DND-41 (cell line): ENCODE measurements at regions not wholly inside any gene's neighbourhood (a gene's known extent, or its start where the extent isn't known, plus 50 kb on each side); places are given as distances from the start of the nearest gene placed in this dataset.

Experiments
- ATAC-seq: fragments of 200-7000 bp; cut with Tn5 transposase; 3 replicates; pipeline ENCODE4 v1.9.1; 2021; ENCODE audit warnings: low read depth; ENCODE audit not compliant: insufficient read depth
- DNase-seq: peaks from one replicate; pipeline ENCODE4 v3.0.0-alpha.2; 2020
- H2AFZ ChIP-seq: 2 replicates; pipeline ENCODE4 v1.6.0; 2012; ENCODE audit warnings: low read depth, low read length
- H3K27ac ChIP-seq: 2 replicates; pipeline ENCODE4 v1.5.1; 2012; ENCODE audit warnings: low read length, inconsistent platforms
- H3K27me3 ChIP-seq: fragments of 200-600 bp; sonication (generic); 2 replicates; pipeline ENCODE4 v1.6.0; 2012; ENCODE audit warnings: low read length, mild to moderate bottlenecking, inconsistent platforms; ENCODE audit not compliant: insufficient read depth, poor library complexity
- H3K36me3 ChIP-seq: 2 replicates; pipeline ENCODE4 v1.5.1; 2012; ENCODE audit warnings: low read length, inconsistent platforms; ENCODE audit not compliant: insufficient read depth
- H3K4me1 ChIP-seq: 2 replicates; pipeline ENCODE4 v1.5.1; 2012; ENCODE audit warnings: mild to moderate bottlenecking, low read length; ENCODE audit not compliant: insufficient read depth
- H3K4me2 ChIP-seq: 2 replicates; pipeline ENCODE4 v1.6.0; 2012; ENCODE audit warnings: mild to moderate bottlenecking, moderate library complexity, low read length, inconsistent platforms; ENCODE audit not compliant: insufficient read depth
- H3K4me3 ChIP-seq, 2 experiments: fragments of 200-600 bp in 1 of 2; shearing (Covaris generic) in 1 of 2; 2 replicates each; pipeline ENCODE4 v1.5.1; 2012 to 2016; ENCODE audit warnings: inconsistent platforms in 2 of 2, low read length in 2 of 2, mild to moderate bottlenecking in 2 of 2, low read depth in 1 of 2, moderate library complexity in 1 of 2
- H3K79me2 ChIP-seq: 2 replicates; pipeline ENCODE4 v1.6.0; 2012; ENCODE audit warnings: low read length, inconsistent platforms; ENCODE audit not compliant: insufficient read depth
- H3K9ac ChIP-seq: 2 replicates; pipeline ENCODE4 v1.6.0; 2012; ENCODE audit warnings: low read depth, mild to moderate bottlenecking, inconsistent platforms, low read length, moderate library complexity
- H3K9me3 ChIP-seq: 2 replicates; pipeline ENCODE4 v1.5.1; 2012; ENCODE audit warnings: low read length, moderate library complexity, mild to moderate bottlenecking, inconsistent platforms; ENCODE audit not compliant: insufficient read depth, severe bottlenecking
- H4K20me1 ChIP-seq: 2 replicates; pipeline ENCODE4 v1.6.0; 2012; ENCODE audit warnings: low read length; ENCODE audit not compliant: insufficient read depth
- EZH2 ChIP-seq: IDR thresholded peaks from 3 replicates; pipeline ENCODE4 v1.6.1; 2012; ENCODE audit warnings: borderline replicate concordance, low read depth, mild to moderate bottlenecking, moderate library complexity, low read length, inconsistent platforms; ENCODE audit not compliant: severe bottlenecking
- TF ChIP-seq, protein P1 (sequence below): IDR thresholded peaks from 2 replicates; pipeline ENCODE4 v1.5.1; 2012; ENCODE audit warnings: borderline replicate concordance, low read length, moderate library complexity, mild to moderate bottlenecking; ENCODE audit not compliant: poor library complexity, severe bottlenecking; ENCODE audit errors: extremely low read depth

GRCh38 chr19:30629086-30629485, 256.9 kb downstream of the ZNF536 start:
- ATAC-seq (no peak), DNase-seq (no peak)
- H3K9me3 ChIP-seq, result peaks cover 5% of the 10 kb centered on the region
- no peaks in the 10 kb centered on the region for H4K20me1 ChIP-seq
- no peak overlapping the region for H3K27ac ChIP-seq
- H3K79me2 ChIP-seq, result no peaks in the 10 kb centered on the region
- no peak for TF ChIP-seq EZH2
- TF ChIP-seq, protein P1, sequence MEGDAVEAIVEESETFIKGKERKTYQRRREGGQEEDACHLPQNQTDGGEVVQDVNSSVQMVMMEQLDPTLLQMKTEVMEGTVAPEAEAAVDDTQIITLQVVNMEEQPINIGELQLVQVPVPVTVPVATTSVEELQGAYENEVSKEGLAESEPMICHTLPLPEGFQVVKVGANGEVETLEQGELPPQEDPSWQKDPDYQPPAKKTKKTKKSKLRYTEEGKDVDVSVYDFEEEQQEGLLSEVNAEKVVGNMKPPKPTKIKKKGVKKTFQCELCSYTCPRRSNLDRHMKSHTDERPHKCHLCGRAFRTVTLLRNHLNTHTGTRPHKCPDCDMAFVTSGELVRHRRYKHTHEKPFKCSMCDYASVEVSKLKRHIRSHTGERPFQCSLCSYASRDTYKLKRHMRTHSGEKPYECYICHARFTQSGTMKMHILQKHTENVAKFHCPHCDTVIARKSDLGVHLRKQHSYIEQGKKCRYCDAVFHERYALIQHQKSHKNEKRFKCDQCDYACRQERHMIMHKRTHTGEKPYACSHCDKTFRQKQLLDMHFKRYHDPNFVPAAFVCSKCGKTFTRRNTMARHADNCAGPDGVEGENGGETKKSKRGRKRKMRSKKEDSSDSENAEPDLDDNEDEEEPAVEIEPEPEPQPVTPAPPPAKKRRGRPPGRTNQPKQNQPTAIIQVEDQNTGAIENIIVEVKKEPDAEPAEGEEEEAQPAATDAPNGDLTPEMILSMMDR, result no peak
- no peak overlapping the region for H2AFZ ChIP-seq
- no peaks in the 10 kb centered on the region for H3K27me3 ChIP-seq
- no peaks in the 10 kb centered on the region for H3K4me1 ChIP-seq
- no peak overlapping the region for H3K4me2 ChIP-seq
- no peaks in the 10 kb centered on the region for H3K36me3 ChIP-seq
- H3K4me3 ChIP-seq, result no peak overlapping the region
- H3K9ac ChIP-seq, result no peak overlapping the region

DNA sequence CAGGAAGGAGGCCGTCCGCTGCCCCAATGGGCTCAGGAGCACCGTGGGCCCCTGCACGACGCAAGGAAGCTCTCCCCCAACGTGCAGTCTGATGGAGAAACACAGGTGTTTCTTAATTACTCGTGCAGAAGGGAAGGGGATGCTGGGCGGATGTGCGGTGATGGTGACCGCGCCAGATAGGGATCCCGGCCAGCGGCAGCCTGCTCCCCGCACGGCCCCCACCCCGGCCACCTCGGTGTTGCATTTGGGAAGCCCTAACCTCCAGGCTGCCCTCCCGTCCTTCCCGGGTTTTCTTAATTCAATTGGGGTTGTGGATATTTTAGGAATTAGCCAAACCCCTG, 254.4 kb downstream of the ZNF536 start:
- Histone ChIP-seq H3K4me2 (no peak overlapping the region), H4K20me1 (no peaks in the 10 kb centered on the region), H2AFZ (no peak overlapping the region), H3K27me3 (no peaks in the 10 kb centered on the region), H3K36me3 (no peaks in the 10 kb centered on the region), H3K4me1 (no peaks in the 10 kb centered on the region), H3K9me3 (peaks cover 15% of the 10 kb centered on the region), H3K4me3 (no peak overlapping the region), H3K27ac (no peak overlapping the region), H3K79me2 (no peaks in the 10 kb centered on the region), H3K9ac (no peak overlapping the region)
- TF ChIP-seq, protein P1, result no peak
- TF ChIP-seq EZH2, result no peak
- DNase-seq (no peak), ATAC-seq (no peak)

DNA sequence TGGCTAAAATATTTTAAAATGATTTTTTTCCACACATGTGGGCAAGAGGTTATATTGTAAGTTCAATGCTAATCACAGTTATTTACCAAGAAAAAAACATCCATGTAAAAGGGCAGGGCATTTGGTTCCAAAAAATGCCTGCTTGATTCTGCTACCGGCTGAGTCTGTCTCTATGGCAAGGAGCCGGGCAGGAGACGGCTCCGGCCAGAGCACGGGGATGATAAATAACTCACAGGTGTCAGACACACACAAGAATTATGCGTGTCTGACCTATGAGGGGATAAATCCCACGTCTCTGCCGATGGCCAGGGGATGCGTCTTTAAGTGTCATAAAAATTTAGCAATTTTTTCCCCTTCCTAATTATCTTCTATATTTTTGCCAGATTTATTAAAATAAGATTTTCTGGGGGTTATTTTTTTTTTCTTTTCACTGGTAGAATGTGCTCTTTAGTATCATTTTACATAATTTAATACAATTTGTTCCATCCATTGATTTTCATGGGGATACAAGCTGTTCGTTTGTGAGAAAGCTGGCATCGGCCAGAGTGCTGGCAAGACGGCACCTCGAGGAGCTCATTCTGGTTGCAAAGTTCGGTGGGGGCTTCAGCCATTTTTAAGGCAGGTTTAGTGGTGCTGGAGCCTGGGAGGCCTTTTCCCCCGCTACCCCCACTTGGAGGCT, 253.9 kb downstream of the ZNF536 start:
- Histone ChIP-seq H3K27me3 (no peaks in the 10 kb centered on the region), H3K27ac (no peak overlapping the region), H2AFZ (no peak overlapping the region), H3K79me2 (no peaks in the 10 kb centered on the region), H3K4me1 (no peaks in the 10 kb centered on the region), H3K9ac (no peak overlapping the region), H3K9me3 (peaks cover 15% of the 10 kb centered on the region), H3K4me2 (no peak overlapping the region), H4K20me1 (no peaks in the 10 kb centered on the region), H3K4me3 (no peak overlapping the region), H3K36me3 (no peaks in the 10 kb centered on the region)
- TF ChIP-seq EZH2, result no peak
- TF ChIP-seq, protein P1, result no peak
- ATAC-seq (no peak), DNase-seq (no peak)
